Right ventricle myocardium inferior (tissue), 1 donor: ENCODE measurements at regions not wholly inside any gene's neighbourhood (a gene's known extent, or its start where the extent isn't known, plus 50 kb on each side); places are given as distances from the start of the nearest gene placed in this dataset.
"Not testable (repeated sequence)": the region's sequence is repeated elsewhere in the genome, so short reads cannot be mapped to it uniquely, and the experiment has no call there.

ENCODE experiments used
- ATAC-seq: fragments of 200-7000 bp; cut with Tn5 transposase; one replicate; pipeline ENCODE4 v1.9.1; 2020; ENCODE audit warnings: mild to moderate bottlenecking, moderate library complexity
- DNase-seq: peaks from one replicate; pipeline ENCODE4 v3.0.0; 2021; ENCODE audit errors: missing footprints
- intact Hi-C: fragments of 100-400 bp; cut with DNase I; formaldehyde crosslinking; loops from one replicate; pipeline ENCODE4 v1.11.0; 2022
- donor health status: DM: no; HTN: yes; CAD: no; lungs with severe emphysema.

GRCh38 chr3:18723206-18723810 is 298.2 kb upstream of the SATB1 start:
- DNase-seq (no peak), ATAC-seq (no peak)
- intact Hi-C loops, result no loop called here

GRCh38 chr3:18720543-18720942 is 295.4 kb upstream of the SATB1 start:
- DNase-seq (no peak), ATAC-seq (no peak)
- intact Hi-C loops, result no loop called here

GRCh38 chr3:18717598-18717997 is 292.5 kb upstream of the SATB1 start:
- DNase-seq, result no peak
- no peak for ATAC-seq
- intact Hi-C loops, result no loop called here

GRCh38 chr3:18716821-18717220 is 291.7 kb upstream of the SATB1 start:
- intact Hi-C loops, result no loop called here
- ATAC-seq (no peak), DNase-seq (no peak)

- ATAC-seq, result no peak
- intact Hi-C loops, result no loop called here
Measured at GRCh38 chr3:18716101-18716500, 291.0 kb upstream of the SATB1 start.

GRCh38 chr3:18715208-18715607 is 290.1 kb upstream of the SATB1 start:
- no peak for DNase-seq
- no peak for ATAC-seq
- intact Hi-C loops, result no loop called here

More at GRCh38 chr3:18716101-18716500, 291.0 kb upstream of the SATB1 start:
- no peak for DNase-seq

GRCh38 chr3:18713577-18713951 is 288.4 kb upstream of the SATB1 start:
- no peak for DNase-seq
- intact Hi-C loops, result no loop called here
- no peak for ATAC-seq

- ATAC-seq (no peak), DNase-seq (no peak)
- intact Hi-C loops, result no loop called here
Measured at GRCh38 chr3:18712713-18713576, 287.8 kb upstream of the SATB1 start.

- no peak for DNase-seq
- intact Hi-C loops, result no loop called here
- no peak for ATAC-seq
Measured at GRCh38 chr3:18704326-18704725, 279.2 kb upstream of the SATB1 start.

- ATAC-seq, result no peak
- intact Hi-C loops, result no loop called here
- no peak for DNase-seq
Measured at GRCh38 chr3:18703798-18704197, 278.7 kb upstream of the SATB1 start.

GRCh38 chr3:18693588-18694329 is 268.6 kb upstream of the SATB1 start:
- intact Hi-C loops, ATAC-seq, DNase-seq: not testable (repeated sequence)

- ATAC-seq (no peak), DNase-seq (no peak)
- intact Hi-C loops, result no loop called here
Measured at GRCh38 chr3:18687286-18687685, 262.1 kb upstream of the SATB1 start.

- DNase-seq (peak; percentile 9), ATAC-seq (no peak)
- intact Hi-C loops, result no loop called here
Measured at GRCh38 chr3:18683900-18684299, 258.8 kb upstream of the SATB1 start.

GRCh38 chr3:18681818-18682345 is 256.7 kb upstream of the SATB1 start:
- no peak for ATAC-seq
- intact Hi-C loops, result no loop called here
- DNase-seq, result no peak

GRCh38 chr3:18680758-18681157 is 255.6 kb upstream of the SATB1 start:
- intact Hi-C loops, result no loop called here
- ATAC-seq (no peak), DNase-seq (no peak)

GRCh38 chr3:18679238-18679637 is 254.1 kb upstream of the SATB1 start:
- intact Hi-C loops, result no loop called here
- ATAC-seq, result no peak
- no peak for DNase-seq

GRCh38 chr3:18675197-18675596 is 250.1 kb upstream of the SATB1 start:
- ATAC-seq (no peak), DNase-seq (no peak)
- intact Hi-C loops, result no loop called here

- DNase-seq, result no peak
- no peak for ATAC-seq
- intact Hi-C loops, result no loop called here
Measured at GRCh38 chr3:18672561-18672960, 247.4 kb upstream of the SATB1 start.

GRCh38 chr3:18670759-18671158 is 245.6 kb upstream of the SATB1 start:
- no peak for ATAC-seq
- intact Hi-C loops, result no loop called here
- DNase-seq, result no peak

GRCh38 chr3:18669374-18669773 is 244.2 kb upstream of the SATB1 start:
- ATAC-seq (no peak), DNase-seq (no peak)
- intact Hi-C loops, result no loop called here
